Psoas muscle (tissue), 7 donors: ENCODE measurements at regions not wholly inside any gene's neighbourhood (a gene's known extent, or its start where the extent isn't known, plus 50 kb on each side); places are given as distances from the start of the nearest gene placed in this dataset.

ENCODE experiments used
- ATAC-seq, 4 donors: fragments of 200-7000 bp; cut with Tn5 transposase; one replicate each; pipeline ENCODE4 v1.9.1; 2020; ENCODE audit warnings: moderate library complexity in 3 of 4, mild to moderate bottlenecking in 2 of 4
- DNase-seq, 2 donors: peaks; one replicate each; pipeline ENCODE4 v3.0.0-alpha.2; 2020
- H3K27ac ChIP-seq: fragments of 200-600 bp; one replicate; pipeline ENCODE4 v1.8.0; 2022
- H3K27me3 ChIP-seq, 3 donors: fragments of 200-600 bp in 1 of 3; one replicate each; pipeline versions ENCODE4 v1.6.1 to v1.8.0; 2013 to 2022; ENCODE audit warnings: low read length in 2 of 3, mild to moderate bottlenecking in 2 of 3, moderate library complexity in 1 of 3; ENCODE audit not compliant: insufficient read depth in 3 of 3
- H3K36me3 ChIP-seq, 2 donors: fragments of 200-600 bp in 1 of 2; one replicate each; pipeline versions ENCODE4 v1.6.1 to v1.8.0; 2013 to 2022; ENCODE audit warnings: low read depth in 1 of 2, mild to moderate bottlenecking in 1 of 2, moderate library complexity in 1 of 2; ENCODE audit not compliant: insufficient read depth in 1 of 2
- H3K4me1 ChIP-seq: fragments of 200-600 bp; one replicate; pipeline ENCODE4 v1.8.0; 2022
- H3K4me3 ChIP-seq: fragments of 200-600 bp; one replicate; pipeline ENCODE4 v1.8.0; 2022; ENCODE audit warnings: mild to moderate bottlenecking
- H3K9me3 ChIP-seq: fragments of 200-600 bp; one replicate; pipeline ENCODE4 v1.8.0; 2022
- CTCF ChIP-seq: fragments of 200-600 bp; IDR thresholded peaks from one replicate; pipeline ENCODE4 v1.8.0; 2022; ENCODE audit warnings: antibody characterized with exemption
- WGBS, 3 donors: extraction: QIAGEN DNeasy Blood & Tissue Kit; methylation state at CpG; one replicate each; pipeline versions ENCODE4 v1.1.6 to v1.1.7; 2013; 5-methylcytosine and 5-hydroxymethylcytosine counted together
- intact Hi-C, 2 donors: fragments of 100-400 bp; cut with DNase I; formaldehyde crosslinking; loops; one replicate each; pipeline versions ENCODE4 v1.11.0 to v1.14.2; 2022
- donor health status: healthy with polysubstance abuse.
- donor health status: DM: no; HTN: no; CAD: no; lungs with moderate emphysema.
- donor health status: Bipolar disorder and iron deficiency.
- donor health status: healthy.
- donor health status: DM: yes; HTN: yes; CAD: no.
- donor health status: DM: no; HTN: no; CAD: no.
- donor health status: DM: yes; HTN: yes; CAD: no.

GRCh38 chr17:17426184-17426583, 50.6 kb upstream of the MED9 start:
- H3K27me3 ChIP-seq = peaks cover 0 to 7% (median 2%) of the 10 kb centered on the region in 3 donors
- no peaks in the 10 kb centered on the region for H3K4me1 ChIP-seq
- WGBS, 3 donors = 72 to 83% (median 76%) methylated on average over 4 of the region's 4 CpGs
- H3K4me3 ChIP-seq = no peak overlapping the region
- DNase-seq (no peak), ATAC-seq (no peak)
- no peak overlapping the region for H3K27ac ChIP-seq
- no peak for TF ChIP-seq CTCF
- H3K9me3 ChIP-seq = no peaks in the 10 kb centered on the region
- intact Hi-C loops = no loop called here
- H3K36me3 ChIP-seq = no peaks in the 10 kb centered on the region
